ENCODE measurements at regions not wholly inside any gene's neighbourhood (a gene's known extent, or its start where the extent isn't known, plus 50 kb on each side); places are given as distances from the start of the nearest gene placed in this dataset.
A peak's percentile ranks its signal among the peaks of the same experiment; 100 is the strongest.

- TF ChIP-seq CTCF (IDR thresholded peaks at IDR 0.05; ENCODE audit: control extremely low read depth, extremely low read depth), result no peak
- no peaks in the 10 kb centered on the region for H3K27me3 ChIP-seq (ENCODE audit: control insufficient read depth in 3 of 3, insufficient read depth in 3 of 3, low read length in 2 of 3)
- H3K36me3 ChIP-seq (ENCODE audit: control insufficient read depth in 4 of 4, insufficient read depth in 4 of 4, low read length in 4 of 4), result no peaks in the 10 kb centered on the region
- no peaks in the 10 kb centered on the region for H3K4me1 ChIP-seq (ENCODE audit: control insufficient read depth in 5 of 5, insufficient read depth in 5 of 5, low read length in 5 of 5)
- ATAC-seq (ENCODE audit: insufficient read depth, low FRiP score) (no peak), DNase-seq (peak in 1 of 3 donors; percentile 3)
- H3K4me3 ChIP-seq, result no peak overlapping the region
- no peak overlapping the region for H3K9ac ChIP-seq (ENCODE audit: insufficient read depth in 1 of 2, low read length in 2 of 2)
- whole genome bisulfite sequencing, 2 donors, result 62 to 79% methylated on average over 1 of the region's 1 CpG
- no peaks in the 10 kb centered on the region for H3K9me3 ChIP-seq (ENCODE audit: control insufficient read depth in 4 of 4, insufficient read depth in 3 of 4, low read length in 3 of 4)
- no peak overlapping the region for H3K27ac ChIP-seq (ENCODE audit: low read depth in 1 of 2, low read length in 1 of 2)
These were observed 1166.3 kb upstream of the PCDH7 start for GRCh38 chr4:29553846-29554245.

- Histone ChIP-seq H3K9ac (ENCODE audit: insufficient read depth in 1 of 2, low read length in 2 of 2) (no peak overlapping the region), H3K27me3 (ENCODE audit: control insufficient read depth in 3 of 3, insufficient read depth in 3 of 3, low read length in 2 of 3) (no peaks in the 10 kb centered on the region), H3K36me3 (ENCODE audit: control insufficient read depth in 4 of 4, insufficient read depth in 4 of 4, low read length in 4 of 4) (no peaks in the 10 kb centered on the region), H3K4me1 (ENCODE audit: control insufficient read depth in 5 of 5, insufficient read depth in 5 of 5, low read length in 5 of 5) (no peaks in the 10 kb centered on the region), H3K9me3 (ENCODE audit: control insufficient read depth in 4 of 4, insufficient read depth in 3 of 4, low read length in 3 of 4) (no peaks in the 10 kb centered on the region), H3K27ac (ENCODE audit: low read depth in 1 of 2, low read length in 1 of 2) (no peak overlapping the region), H3K4me3 (no peak overlapping the region)
- TF ChIP-seq CTCF (IDR thresholded peaks at IDR 0.05; ENCODE audit: control extremely low read depth, extremely low read depth), result no peak
- no peak for DNase-seq
- ATAC-seq (ENCODE audit: insufficient read depth, low FRiP score), result no peak
These were observed 1161.4 kb upstream of the PCDH7 start for GRCh38 chr4:29558789-29559188.

GRCh38 chr4:29559286-29559685 lies 1160.9 kb upstream of the PCDH7 start:
- Histone ChIP-seq H3K4me1 (ENCODE audit: control insufficient read depth in 5 of 5, insufficient read depth in 5 of 5, low read length in 5 of 5) (no peaks in the 10 kb centered on the region), H3K27me3 (ENCODE audit: control insufficient read depth in 3 of 3, insufficient read depth in 3 of 3, low read length in 2 of 3) (no peaks in the 10 kb centered on the region), H3K9ac (ENCODE audit: insufficient read depth in 1 of 2, low read length in 2 of 2) (no peak overlapping the region), H3K27ac (ENCODE audit: low read depth in 1 of 2, low read length in 1 of 2) (no peak overlapping the region), H3K36me3 (ENCODE audit: control insufficient read depth in 4 of 4, insufficient read depth in 4 of 4, low read length in 4 of 4) (no peaks in the 10 kb centered on the region), H3K9me3 (ENCODE audit: control insufficient read depth in 4 of 4, insufficient read depth in 3 of 4, low read length in 3 of 4) (no peaks in the 10 kb centered on the region), H3K4me3 (no peak overlapping the region)
- DNase-seq (no peak), ATAC-seq (ENCODE audit: insufficient read depth, low FRiP score) (no peak)
- TF ChIP-seq CTCF (IDR thresholded peaks at IDR 0.05; ENCODE audit: control extremely low read depth, extremely low read depth), result no peak

GRCh38 chr4:29560452-29560851 lies 1159.7 kb upstream of the PCDH7 start:
- TF ChIP-seq CTCF (IDR thresholded peaks at IDR 0.05; ENCODE audit: control extremely low read depth, extremely low read depth), result no peak
- H3K9me3 ChIP-seq (ENCODE audit: control insufficient read depth in 4 of 4, insufficient read depth in 3 of 4, low read length in 3 of 4), result no peaks in the 10 kb centered on the region
- no peaks in the 10 kb centered on the region for H3K27me3 ChIP-seq (ENCODE audit: control insufficient read depth in 3 of 3, insufficient read depth in 3 of 3, low read length in 2 of 3)
- ATAC-seq (ENCODE audit: insufficient read depth, low FRiP score) (no peak), DNase-seq (no peak)
- H3K27ac ChIP-seq (ENCODE audit: low read depth in 1 of 2, low read length in 1 of 2), result no peak overlapping the region
- no peak overlapping the region for H3K9ac ChIP-seq (ENCODE audit: insufficient read depth in 1 of 2, low read length in 2 of 2)
- WGBS, 2 donors, result 51 to 67% methylated on average over 1 of the region's 1 CpG
- H3K36me3 ChIP-seq (ENCODE audit: control insufficient read depth in 4 of 4, insufficient read depth in 4 of 4, low read length in 4 of 4), result no peaks in the 10 kb centered on the region
- no peaks in the 10 kb centered on the region for H3K4me1 ChIP-seq (ENCODE audit: control insufficient read depth in 5 of 5, insufficient read depth in 5 of 5, low read length in 5 of 5)
- no peak overlapping the region for H3K4me3 ChIP-seq
